Cardiac muscle cell (in vitro differentiated cells and primary cell): ENCODE measurements at regions not wholly inside any gene's neighbourhood (a gene's known extent, or its start where the extent isn't known, plus 50 kb on each side); places are given as distances from the start of the nearest gene placed in this dataset.

Experiments used
- DNase-seq, 2 donors: peaks; one replicate each; pipeline versions ENCODE4 v3.0.0 to v3.0.0-alpha.2; 2010 to 2017; ENCODE audit warnings: low read depth in 1 of 2, low spot score in 1 of 2
- H3K27ac ChIP-seq: fragments of 200-600 bp; sonication (generic); 2 replicates; pipeline ENCODE4 v1.5.1; 2016
- H3K27me3 ChIP-seq: fragments of 200-600 bp; sonication (generic); 2 replicates; pipeline ENCODE4 v1.6.0; 2016; ENCODE audit warnings: control low read depth
- H3K36me3 ChIP-seq: fragments of 200-600 bp; sonication (generic); 2 replicates; pipeline ENCODE4 v1.5.1; 2016; ENCODE audit warnings: control low read depth
- H3K4me1 ChIP-seq: fragments of 200-600 bp; sonication (generic); 2 replicates; pipeline ENCODE4 v1.8.1; 2017; ENCODE audit warnings: low read depth, mild to moderate bottlenecking, mixed run types
- H3K4me3 ChIP-seq: fragments of 200-600 bp; sonication (generic); 2 replicates; pipeline ENCODE4 v1.5.1; 2016; ENCODE audit warnings: mild to moderate bottlenecking
- H3K9me3 ChIP-seq: fragments of 200-600 bp; sonication (generic); 2 replicates; pipeline ENCODE4 v1.5.1; 2017; ENCODE audit warnings: low read depth, mild to moderate bottlenecking, control low read depth
- TF ChIP-seq, protein P1 (sequence below): IDR thresholded peaks from 2 replicates; pipeline ENCODE4 v1.5.1; 2012; ENCODE audit warnings: low read depth, mild to moderate bottlenecking, low read length

DNA sequence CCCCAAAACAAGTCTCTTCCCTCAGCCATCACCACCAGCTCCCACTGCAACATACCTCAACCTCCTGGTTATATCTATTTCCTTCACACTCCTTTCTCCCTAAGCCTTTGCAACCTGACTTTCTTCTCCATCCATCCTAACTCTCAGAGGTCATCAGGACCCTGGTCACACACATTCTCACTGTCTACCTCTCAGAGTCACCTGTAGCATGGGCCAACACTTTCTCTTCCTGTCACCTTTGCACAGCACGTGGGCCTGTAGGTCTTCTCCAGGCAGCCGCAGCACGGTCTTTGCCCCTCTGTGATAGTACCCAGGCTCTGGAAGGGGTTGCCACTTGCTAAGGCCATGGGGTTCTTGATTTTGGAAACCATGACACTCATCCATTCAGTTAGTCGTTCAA is 921.1 kb downstream of the UQCRFS1 start:
- Histone ChIP-seq H3K4me1 (peaks cover 45% of the 10 kb centered on the region), H3K27ac (no peak overlapping the region), H3K9me3 (no peaks in the 10 kb centered on the region), H3K4me3 (no peak overlapping the region), H3K27me3 (no peaks in the 10 kb centered on the region), H3K36me3 (no peaks in the 10 kb centered on the region)
- TF ChIP-seq, protein P1, sequence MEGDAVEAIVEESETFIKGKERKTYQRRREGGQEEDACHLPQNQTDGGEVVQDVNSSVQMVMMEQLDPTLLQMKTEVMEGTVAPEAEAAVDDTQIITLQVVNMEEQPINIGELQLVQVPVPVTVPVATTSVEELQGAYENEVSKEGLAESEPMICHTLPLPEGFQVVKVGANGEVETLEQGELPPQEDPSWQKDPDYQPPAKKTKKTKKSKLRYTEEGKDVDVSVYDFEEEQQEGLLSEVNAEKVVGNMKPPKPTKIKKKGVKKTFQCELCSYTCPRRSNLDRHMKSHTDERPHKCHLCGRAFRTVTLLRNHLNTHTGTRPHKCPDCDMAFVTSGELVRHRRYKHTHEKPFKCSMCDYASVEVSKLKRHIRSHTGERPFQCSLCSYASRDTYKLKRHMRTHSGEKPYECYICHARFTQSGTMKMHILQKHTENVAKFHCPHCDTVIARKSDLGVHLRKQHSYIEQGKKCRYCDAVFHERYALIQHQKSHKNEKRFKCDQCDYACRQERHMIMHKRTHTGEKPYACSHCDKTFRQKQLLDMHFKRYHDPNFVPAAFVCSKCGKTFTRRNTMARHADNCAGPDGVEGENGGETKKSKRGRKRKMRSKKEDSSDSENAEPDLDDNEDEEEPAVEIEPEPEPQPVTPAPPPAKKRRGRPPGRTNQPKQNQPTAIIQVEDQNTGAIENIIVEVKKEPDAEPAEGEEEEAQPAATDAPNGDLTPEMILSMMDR: no peak
- DNase-seq: no peak

DNA sequence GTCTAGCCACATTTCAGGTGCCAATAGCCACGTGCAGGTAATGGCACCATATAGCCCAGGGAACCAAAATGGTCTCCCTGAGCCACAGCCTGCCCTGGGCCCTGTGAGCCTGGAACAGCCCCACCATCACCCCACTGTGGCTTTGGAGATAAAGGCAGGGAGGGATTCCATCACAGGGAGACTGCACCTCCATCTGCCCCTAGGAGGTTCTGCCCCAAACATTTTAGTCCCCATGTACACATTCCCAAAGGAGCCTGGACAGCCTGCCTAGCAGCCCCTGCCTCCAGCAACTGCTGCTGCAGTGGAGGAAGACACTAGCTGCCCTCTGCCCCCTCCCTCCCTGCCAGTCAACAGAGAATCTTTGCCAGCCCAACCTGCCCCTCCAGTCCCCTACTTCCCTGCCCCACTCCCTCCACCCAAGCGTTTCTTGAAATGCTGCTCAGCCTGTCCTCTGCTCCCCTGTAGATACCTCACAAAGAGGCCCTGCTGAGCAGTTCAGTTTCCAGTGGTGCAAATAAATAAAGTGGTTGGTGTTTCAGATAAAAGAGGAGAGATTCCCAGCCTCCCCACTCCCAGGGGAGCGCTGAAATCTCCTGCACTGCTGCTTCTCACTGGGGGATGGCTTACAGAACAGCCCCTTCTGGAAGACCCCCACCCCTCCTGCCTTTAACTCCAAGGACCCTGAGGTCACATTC is 921.8 kb downstream of the UQCRFS1 start:
- Histone ChIP-seq H3K9me3 (no peaks in the 10 kb centered on the region), H3K4me3 (no peak overlapping the region), H3K4me1 (peaks cover 45% of the 10 kb centered on the region), H3K27me3 (no peaks in the 10 kb centered on the region), H3K27ac (no peak overlapping the region), H3K36me3 (no peaks in the 10 kb centered on the region)
- TF ChIP-seq, protein P1: no peak
- DNase-seq: no peak

DNA sequence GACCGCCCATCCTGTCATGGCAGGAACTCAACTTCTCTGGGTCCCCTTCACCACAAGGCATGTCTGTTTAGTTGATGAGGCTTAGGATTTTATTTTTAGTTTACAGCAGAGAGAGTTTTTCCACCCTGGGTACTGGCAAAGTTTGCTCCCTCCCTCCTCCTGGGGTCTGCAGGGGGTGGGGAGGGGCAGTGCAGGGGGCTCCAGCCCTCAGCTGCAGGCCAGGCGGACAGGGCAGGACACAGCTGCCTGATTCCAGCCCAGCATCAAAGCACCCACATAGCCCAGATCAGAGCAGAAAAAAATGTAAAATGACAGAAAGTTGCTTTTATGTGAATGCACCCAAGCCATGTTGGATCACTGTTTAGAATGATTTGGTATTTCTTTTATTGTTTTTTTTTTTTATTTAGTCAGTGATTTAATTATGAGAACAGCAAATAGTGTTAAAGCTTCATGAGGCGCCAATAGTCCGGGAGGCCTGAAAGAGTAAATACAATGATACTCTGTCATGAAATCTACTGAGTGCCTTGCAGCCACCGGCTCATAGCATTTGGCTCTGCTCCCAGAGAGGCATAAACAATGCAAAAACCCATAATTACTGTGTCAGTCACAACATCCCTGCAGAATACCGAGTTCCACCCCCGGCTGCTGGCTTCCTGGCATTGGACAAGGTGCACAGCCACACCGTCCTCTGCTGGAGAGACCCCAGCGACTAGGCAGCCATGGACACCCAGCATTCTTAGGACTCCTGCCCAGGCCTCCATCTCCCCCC is 923.5 kb downstream of the UQCRFS1 start:
- no peak overlapping the region for H3K4me3 ChIP-seq
- H3K36me3 ChIP-seq: no peaks in the 10 kb centered on the region
- H3K9me3 ChIP-seq: no peaks in the 10 kb centered on the region
- peak in 1 of 2 donors; percentile 51 for DNase-seq
- H3K4me1 ChIP-seq: peaks cover 45% of the 10 kb centered on the region
- H3K27ac ChIP-seq: peak overlapping the region; percentile 70
- TF ChIP-seq, protein P1: no peak
- H3K27me3 ChIP-seq: no peaks in the 10 kb centered on the region

DNA sequence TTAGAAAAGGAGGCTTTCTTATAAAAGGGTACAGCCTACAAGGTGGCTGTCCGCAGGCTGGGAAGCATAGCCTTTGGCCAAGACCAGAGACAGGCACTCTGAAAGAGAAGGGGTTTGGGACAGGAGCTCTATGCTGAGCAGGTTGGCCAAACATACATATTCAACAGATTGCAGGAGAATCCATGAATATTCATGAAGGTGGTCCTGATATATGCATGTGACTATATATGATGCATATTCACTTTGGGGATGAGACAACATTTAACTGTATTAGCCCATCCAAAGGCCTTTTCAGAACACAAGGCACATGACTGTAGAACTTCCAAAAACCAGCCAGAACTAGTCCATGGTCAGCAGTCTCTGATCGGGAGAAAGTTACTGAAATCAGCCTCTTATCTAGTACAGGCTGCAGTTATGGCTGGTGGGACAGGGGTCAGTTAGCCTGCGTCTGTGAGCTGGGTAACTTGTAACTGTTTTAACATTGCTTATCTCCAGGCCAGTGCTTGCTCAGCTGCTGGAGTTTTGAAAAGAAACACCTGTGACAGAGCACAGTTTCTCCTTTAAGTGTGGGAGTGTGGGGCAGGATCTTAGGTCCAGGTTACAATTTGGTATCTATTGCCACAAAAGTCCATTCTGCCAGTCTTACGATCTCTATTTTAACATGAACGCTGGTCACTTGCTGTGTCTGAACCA is 924.2 kb downstream of the UQCRFS1 start:
- Histone ChIP-seq H3K36me3 (no peaks in the 10 kb centered on the region), H3K27ac (peak overlapping the region; percentile 70), H3K4me3 (no peak overlapping the region), H3K4me1 (peaks cover 45% of the 10 kb centered on the region), H3K27me3 (no peaks in the 10 kb centered on the region), H3K9me3 (no peaks in the 10 kb centered on the region)
- TF ChIP-seq, protein P1: no peak
- peak; percentile 23 to 39 for DNase-seq

DNA sequence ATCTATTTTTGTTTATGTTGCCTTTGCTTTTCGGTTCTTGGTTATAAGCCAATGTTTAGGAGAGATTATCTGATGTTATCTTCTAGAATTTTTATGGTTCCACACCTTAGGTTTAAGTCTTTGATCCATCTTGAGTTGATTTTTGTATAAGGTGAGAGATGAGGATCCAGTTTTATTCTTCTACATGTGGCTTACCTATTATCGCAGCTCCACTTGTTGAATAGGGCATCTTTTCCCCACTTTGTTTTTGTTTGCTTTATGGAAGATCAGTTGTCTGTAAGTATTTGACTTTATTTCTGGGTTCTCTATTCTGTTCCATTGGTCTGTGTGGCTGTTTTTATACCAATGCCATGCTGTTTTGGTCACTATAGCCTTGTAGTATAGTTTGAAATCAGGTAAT is 927.0 kb downstream of the UQCRFS1 start:
- TF ChIP-seq, protein P1: no peak
- Histone ChIP-seq H3K9me3 (no peaks in the 10 kb centered on the region), H3K4me3 (no peak overlapping the region), H3K27me3 (no peaks in the 10 kb centered on the region), H3K4me1 (peaks cover 28% of the 10 kb centered on the region), H3K36me3 (no peaks in the 10 kb centered on the region), H3K27ac (no peak overlapping the region)
- DNase-seq: no peak
